Esophagus muscularis mucosa (tissue), 3 donors: ENCODE measurements at regions not wholly inside any gene's neighbourhood (a gene's known extent, or its start where the extent isn't known, plus 50 kb on each side); places are given as distances from the start of the nearest gene placed in this dataset.

Experiments used
- POLR2A ChIP-seq: fragments of 450-650 bp; IDR thresholded peaks from one replicate; pipeline ENCODE4 v1.6.1; 2017; ENCODE audit warnings: antibody characterized with exemption, moderate library complexity, mild to moderate bottlenecking, low read depth
- POLR2AphosphoS5 ChIP-seq, 2 donors: sonication (generic); formaldehyde crosslinking; IDR thresholded peaks; one replicate each; pipeline ENCODE4 v1.6.1; 2017; ENCODE audit warnings: antibody characterized with exemption in 2 of 2
- TF ChIP-seq, protein P1 (sequence below), 3 experiments: fragments of 200-600 bp in 2 of 3; fragments of 450-650 bp in 1 of 3; sonication (generic) in 2 of 3; IDR thresholded peaks; one replicate each; pipeline ENCODE4 v1.5.1; 2017 to 2019; ENCODE audit warnings: antibody characterized with exemption in 3 of 3, mild to moderate bottlenecking in 2 of 3, moderate library complexity in 1 of 3

DNA sequence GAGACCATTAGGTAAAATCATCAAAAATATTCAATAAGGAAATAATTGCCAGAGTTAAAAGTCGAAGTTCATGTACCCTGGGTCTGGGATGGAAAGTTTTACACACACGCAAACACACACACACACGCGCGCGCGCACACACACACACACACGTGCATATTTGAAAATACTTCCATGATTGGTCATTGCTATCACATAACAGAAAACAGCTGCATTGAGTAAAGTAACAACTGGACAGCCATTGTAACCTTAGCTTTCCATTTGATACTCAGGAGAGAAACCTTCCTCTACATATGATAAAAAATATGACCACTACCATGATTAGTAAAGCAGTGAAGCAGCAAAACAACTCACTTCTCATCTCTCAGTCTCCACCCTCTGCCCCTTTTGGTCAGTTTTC, 490.0 kb upstream of the SGCG start:
- TF ChIP-seq, protein P1, sequence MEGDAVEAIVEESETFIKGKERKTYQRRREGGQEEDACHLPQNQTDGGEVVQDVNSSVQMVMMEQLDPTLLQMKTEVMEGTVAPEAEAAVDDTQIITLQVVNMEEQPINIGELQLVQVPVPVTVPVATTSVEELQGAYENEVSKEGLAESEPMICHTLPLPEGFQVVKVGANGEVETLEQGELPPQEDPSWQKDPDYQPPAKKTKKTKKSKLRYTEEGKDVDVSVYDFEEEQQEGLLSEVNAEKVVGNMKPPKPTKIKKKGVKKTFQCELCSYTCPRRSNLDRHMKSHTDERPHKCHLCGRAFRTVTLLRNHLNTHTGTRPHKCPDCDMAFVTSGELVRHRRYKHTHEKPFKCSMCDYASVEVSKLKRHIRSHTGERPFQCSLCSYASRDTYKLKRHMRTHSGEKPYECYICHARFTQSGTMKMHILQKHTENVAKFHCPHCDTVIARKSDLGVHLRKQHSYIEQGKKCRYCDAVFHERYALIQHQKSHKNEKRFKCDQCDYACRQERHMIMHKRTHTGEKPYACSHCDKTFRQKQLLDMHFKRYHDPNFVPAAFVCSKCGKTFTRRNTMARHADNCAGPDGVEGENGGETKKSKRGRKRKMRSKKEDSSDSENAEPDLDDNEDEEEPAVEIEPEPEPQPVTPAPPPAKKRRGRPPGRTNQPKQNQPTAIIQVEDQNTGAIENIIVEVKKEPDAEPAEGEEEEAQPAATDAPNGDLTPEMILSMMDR (IDR thresholded peaks at IDR 0.05): no peak
- no peak for TF ChIP-seq POLR2A
- no peak for TF ChIP-seq POLR2AphosphoS5 (IDR thresholded peaks at IDR 0.05)
